K562 (cell line): ENCODE measurements at regions not wholly inside any gene's neighbourhood (a gene's known extent, or its start where the extent isn't known, plus 50 kb on each side); places are given as distances from the start of the nearest gene placed in this dataset.

Experiments
- ATAC-seq: fragments of 200-7000 bp; cut with Tn5 transposase; 3 replicates; pipeline ENCODE4 v1.9.1; 2020; ENCODE audit warnings: moderate library complexity
- BruUV-seq: library from RNA; stranded (reverse); fragments of 400-500 nt; replicated peaks from 2 replicates; lab custom pipeline; 2021; lab: Mats Ljungman, UMichigan
- CTCF ChIA-PET: fragments of 300-600 bp; formaldehyde crosslinking; extraction: SDS; loops from one replicate; lab custom pipeline; 2021; ENCODE audit warnings: low intra/inter-chr PET ratio; lab: Yijun Ruan, JAX
- POLR2A ChIA-PET: fragments of 300-600, 350-650 bp; sonication (Branson Sonifier 250); formaldehyde crosslinking; extraction: SDS; loops from one replicate; lab custom pipeline; 2021; ENCODE audit warnings: antibody characterized with exemption, inconsistent platforms; lab: Yijun Ruan, JAX
- DNase-seq, 4 experiments: peaks; one replicate each; pipeline versions ENCODE4 v3.0.0 to v3.0.0-alpha.2; 2011 to 2018; ENCODE audit warnings: low spot score in 3 of 4, mixed read lengths in 3 of 4; ENCODE audit errors: extremely low read depth in 1 of 4
- FAIRE-seq: peaks from 2 replicates; lab custom pipeline; 2011; peaks lifted over from hg19 to GRCh38; lab: Jason Lieb, UNC
- H2AFZ ChIP-seq: 2 replicates; pipeline ENCODE4 v1.6.0; 2011; ENCODE audit warnings: low read depth, low read length, control low read depth, inconsistent platforms
- H3K27ac ChIP-seq: fragments of 200-600 bp; 3 replicates; pipeline ENCODE4 v1.8.0; 2011; ENCODE audit warnings: low read depth, mild to moderate bottlenecking, control low read depth, inconsistent platforms, low read length, moderate library complexity, mixed read lengths; ENCODE audit errors: extremely low read depth
- H3K27me3 ChIP-seq, 2 experiments: fragments of 300-600 bp in 1 of 2; 2 replicates in 1 of 2; 3 replicates in 1 of 2; pipeline versions ENCODE4 v1.6.0 to v1.8.0; 2011; ENCODE audit warnings: inconsistent platforms in 2 of 2, low read length in 2 of 2, mild to moderate bottlenecking in 1 of 2, mixed read lengths in 1 of 2, moderate library complexity in 1 of 2; ENCODE audit not compliant: control insufficient read depth in 2 of 2, insufficient read depth in 2 of 2
- H3K36me3 ChIP-seq: fragments of 300-600 bp; 3 replicates; pipeline ENCODE4 v1.8.0; 2011; ENCODE audit warnings: mild to moderate bottlenecking, low read length, inconsistent platforms; ENCODE audit not compliant: control insufficient read depth, insufficient read depth
- H3K4me1 ChIP-seq, 2 experiments: fragments of 200-600 bp in 1 of 2; replicated peaks in 1 of 2; 2 replicates in 1 of 2; 3 replicates in 1 of 2; pipeline versions ENCODE4 v1.5.1 to v1.8.0; 2011; ENCODE audit warnings: inconsistent platforms in 2 of 2, low read length in 2 of 2, mild to moderate bottlenecking in 1 of 2, mixed read lengths in 1 of 2, moderate library complexity in 1 of 2; ENCODE audit not compliant: control insufficient read depth in 2 of 2, insufficient read depth in 2 of 2
- H3K4me2 ChIP-seq: 2 replicates; pipeline ENCODE4 v1.6.1; 2011; ENCODE audit warnings: low read length, control low read depth, inconsistent platforms, mixed read lengths; ENCODE audit not compliant: insufficient read depth
- H3K4me3 ChIP-seq: fragments of 200-600 bp; sonication (generic), shearing (Covaris generic); 2 replicates; pipeline ENCODE4 v1.5.1; 2016; ENCODE audit warnings: control low read depth, inconsistent platforms
- H3K79me2 ChIP-seq: fragments of 200-600 bp; 3 replicates; pipeline ENCODE4 v1.8.0; 2011; ENCODE audit warnings: low read length, inconsistent platforms; ENCODE audit not compliant: control insufficient read depth, insufficient read depth
- H3K9ac ChIP-seq, 2 experiments: 2 replicates each; pipeline versions ENCODE4 v1.6.0 to v1.6.1; 2011; ENCODE audit warnings: low read depth in 2 of 2, low read length in 2 of 2, control low read depth in 1 of 2, inconsistent platforms in 1 of 2, mild to moderate bottlenecking in 1 of 2, mixed read lengths in 1 of 2; ENCODE audit not compliant: insufficient read depth in 1 of 2
- H3K9me1 ChIP-seq: one replicate; pipeline ENCODE4 v1.6.0; 2011; ENCODE audit warnings: inconsistent platforms, mild to moderate bottlenecking, low read length, moderate library complexity; ENCODE audit not compliant: control insufficient read depth, insufficient read depth
- H3K9me3 ChIP-seq: replicated peaks from 2 replicates; pipeline ENCODE4 v1.5.1; 2011; ENCODE audit warnings: low read depth, low read length, inconsistent platforms; ENCODE audit not compliant: control insufficient read depth, insufficient read depth
- H4K20me1 ChIP-seq: replicated peaks from 2 replicates; pipeline ENCODE4 v1.6.1; 2011; ENCODE audit warnings: low read length, inconsistent platforms, mixed read lengths; ENCODE audit not compliant: control insufficient read depth, insufficient read depth
- ESRRA ChIP-seq: fragments of 450-650 bp; IDR thresholded peaks from 2 replicates; pipeline ENCODE4 v1.6.1; 2014; ENCODE audit warnings: low read depth, mild to moderate bottlenecking, moderate library complexity, borderline replicate concordance
- EWSR1 ChIP-seq: fragments of 450-650 bp; IDR thresholded peaks from 2 replicates; pipeline ENCODE4 v1.6.1; 2018; ENCODE audit warnings: borderline replicate concordance, mild to moderate bottlenecking, low read depth, moderate library complexity; ENCODE audit not compliant: partially characterized antibody
- JUND ChIP-seq, 2 experiments: IDR thresholded peaks; 2 replicates in 1 of 2; 3 replicates in 1 of 2; pipeline ENCODE4 v1.6.1; 2011; ENCODE audit warnings: borderline replicate concordance in 2 of 2, low read depth in 2 of 2, low read length in 2 of 2, improper control_type of control experiment in 1 of 2, missing biosample characterization in 1 of 2, missing genetic modification characterization in 1 of 2, missing genetic modification reagents in 1 of 2
- NRF1 ChIP-seq, 2 experiments: fragments of 450-650 bp; IDR thresholded peaks in 1 of 2; conservative IDR thresholded peaks in 1 of 2; 2 replicates each; pipeline ENCODE4 v1.6.1; 2014; ENCODE audit warnings: mild to moderate bottlenecking in 2 of 2
- PCBP1 ChIP-seq: fragments of 200-400 bp; formaldehyde crosslinking; IDR thresholded peaks from 2 replicates; pipeline ENCODE4 v1.6.1; 2018; ENCODE audit warnings: mild to moderate bottlenecking, low read depth, low read length; ENCODE audit not compliant: poor library complexity, severe bottlenecking
- POLR2G ChIP-seq: fragments of 200-400 bp; formaldehyde crosslinking; IDR thresholded peaks from 2 replicates; pipeline ENCODE4 v1.6.1; 2017; ENCODE audit warnings: low read depth, mild to moderate bottlenecking, antibody characterized with exemption, low read length, moderate library complexity
- RFX7 ChIP-seq: fragments of 250-450 bp; sonication (Bioruptor Pico); IDR thresholded peaks from 2 replicates; pipeline ENCODE4 v1.5.1; 2021; ENCODE audit warnings: mild to moderate bottlenecking
- SETDB1 ChIP-seq: IDR thresholded peaks from one replicate; pipeline ENCODE4 v1.6.1; 2012; ENCODE audit warnings: low read length, control low read depth, inconsistent platforms
- SPI1 ChIP-seq: IDR thresholded peaks from 2 replicates; pipeline ENCODE4 v1.6.1; 2011; ENCODE audit warnings: low read depth, low read length, control low read depth, borderline replicate concordance
- SREBF2 ChIP-seq: sonication (generic); formaldehyde crosslinking; IDR thresholded peaks from 2 replicates; pipeline ENCODE4 v1.4.0; 2020; ENCODE audit warnings: mild to moderate bottlenecking, missing genetic modification reagents
- ZNF274 ChIP-seq: IDR thresholded peaks from 2 replicates; pipeline ENCODE4 v1.6.1; 2011; ENCODE audit warnings: low read depth, mild to moderate bottlenecking, low read length, moderate library complexity, borderline replicate concordance
- ZNF561 ChIP-seq: fragments of 450-650 bp; formaldehyde crosslinking; conservative IDR thresholded peaks from 2 replicates; pipeline ENCODE4 v1.4.0; 2020; ENCODE audit warnings: mild to moderate bottlenecking, moderate library complexity
- WGBS: fragments of 100-300 bp; shearing (Covaris generic); methylation state at CpG from one replicate; pipeline ENCODE4 v1.1.6; 2016; ENCODE audit warnings: low coverage, mixed read lengths; ENCODE audit not compliant: insufficient coverage; ENCODE audit errors: missing lambda C conversion rate; 5-methylcytosine and 5-hydroxymethylcytosine counted together
- in situ Hi-C: fragments of 300-500 bp; cut with MboI; formaldehyde crosslinking; loops from 4 replicates; pipeline ENCODE4 v1.15.0; 2018; ENCODE audit warnings: inconsistent platforms, mixed read lengths
- intact Hi-C: fragments of 100-400 bp; cut with micrococcal nuclease; formaldehyde crosslinking; loops from 2 replicates; pipeline ENCODE4 v1.14.2; 2022
- TF ChIP-seq, protein P1 (sequence below): fragments of 450-650 bp; formaldehyde crosslinking; IDR thresholded peaks from 2 replicates; pipeline ENCODE4 v1.4.0; 2020; ENCODE audit warnings: mild to moderate bottlenecking, mixed read lengths

DNA sequence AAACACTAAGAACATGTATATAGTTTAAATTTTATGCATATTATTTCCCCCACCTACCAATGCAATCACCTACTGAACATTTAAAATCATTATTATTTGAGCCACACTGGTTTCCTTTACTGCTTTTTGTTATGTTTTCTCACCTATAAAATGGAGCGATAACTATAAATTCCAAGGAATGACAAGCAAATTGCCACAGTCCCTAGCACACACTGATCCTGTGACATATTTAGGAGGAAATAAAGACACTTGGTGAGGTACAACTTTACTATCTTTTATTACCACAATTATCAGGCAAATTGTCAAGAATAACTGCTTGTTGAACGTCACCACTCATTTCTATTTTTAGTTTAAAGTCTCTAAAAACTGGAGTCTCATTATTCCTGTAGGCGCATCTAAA lies 1693.6 kb downstream of the EFNA5 start:
- H3K4me1 ChIP-seq, result no peaks in the 10 kb centered on the region
- TF ChIP-seq SPI1, result no peak
- TF ChIP-seq, protein P1, sequence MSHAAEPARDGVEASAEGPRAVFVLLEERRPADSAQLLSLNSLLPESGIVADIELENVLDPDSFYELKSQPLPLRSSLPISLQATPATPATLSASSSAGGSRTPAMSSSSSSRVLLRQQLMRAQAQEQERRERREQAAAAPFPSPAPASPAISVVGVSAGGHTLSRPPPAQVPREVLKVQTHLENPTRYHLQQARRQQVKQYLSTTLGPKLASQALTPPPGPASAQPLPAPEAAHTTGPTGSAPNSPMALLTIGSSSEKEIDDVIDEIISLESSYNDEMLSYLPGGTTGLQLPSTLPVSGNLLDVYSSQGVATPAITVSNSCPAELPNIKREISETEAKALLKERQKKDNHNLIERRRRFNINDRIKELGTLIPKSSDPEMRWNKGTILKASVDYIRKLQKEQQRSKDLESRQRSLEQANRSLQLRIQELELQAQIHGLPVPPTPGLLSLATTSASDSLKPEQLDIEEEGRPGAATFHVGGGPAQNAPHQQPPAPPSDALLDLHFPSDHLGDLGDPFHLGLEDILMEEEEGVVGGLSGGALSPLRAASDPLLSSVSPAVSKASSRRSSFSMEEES (CRISPR knock-in tag), result no peak
- TF ChIP-seq, all 486 proteins: peak for 0
- no peaks in the 10 kb centered on the region for H3K79me2 ChIP-seq
- H3K27me3 ChIP-seq, result no peaks in the 10 kb centered on the region
- no peaks in the 10 kb centered on the region for H4K20me1 ChIP-seq
- ATAC-seq (no peak), FAIRE-seq (no peak), DNase-seq (no peak)
- in situ Hi-C loops (no loop called here), intact Hi-C loops (no loop called here)
- no peaks in the 10 kb centered on the region for H3K9me3 ChIP-seq
- H2AFZ ChIP-seq, result no peak overlapping the region
- ChIA-PET CTCF (no interaction called here), POLR2A (no interaction called here)
- no peaks in the 10 kb centered on the region for H3K36me3 ChIP-seq
- H3K4me3 ChIP-seq, result no peak overlapping the region
- H3K4me2 ChIP-seq, result no peak overlapping the region
- no TSS peak for BruUV-seq
- H3K27ac ChIP-seq, result no peak overlapping the region
- WGBS, result 11% methylated on average over 3 of the region's 3 CpGs
- no peak overlapping the region for H3K9ac ChIP-seq
- H3K9me1 ChIP-seq, result no peaks in the 10 kb centered on the region

DNA sequence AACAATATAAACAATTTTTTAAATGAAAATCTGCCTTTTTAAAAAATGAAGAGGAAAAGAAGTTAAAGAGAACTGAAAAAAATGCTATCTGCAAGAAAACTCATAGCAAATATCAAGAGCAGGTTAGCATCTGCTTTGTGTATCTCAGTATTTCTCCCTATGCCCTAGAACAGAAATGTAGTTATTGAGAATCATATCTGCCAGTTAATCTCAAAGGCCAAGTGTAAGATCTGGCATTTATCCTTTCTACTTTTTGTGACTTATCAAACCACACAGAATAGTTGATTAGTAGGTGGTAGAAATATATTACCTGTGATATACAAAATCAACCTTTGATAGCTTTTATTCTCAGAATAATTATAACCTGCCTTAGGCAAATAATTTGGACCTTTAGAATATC lies 1699.8 kb downstream of the EFNA5 start:
- FAIRE-seq (no peak), DNase-seq (no peak), ATAC-seq (no peak)
- Histone ChIP-seq H3K4me3 (no peak overlapping the region), H3K27ac (no peak overlapping the region), H3K4me2 (no peak overlapping the region), H4K20me1 (no peaks in the 10 kb centered on the region), H3K9ac (no peak overlapping the region), H3K9me1 (no peaks in the 10 kb centered on the region), H2AFZ (no peak overlapping the region), H3K9me3 (no peaks in the 10 kb centered on the region), H3K36me3 (no peaks in the 10 kb centered on the region), H3K79me2 (no peaks in the 10 kb centered on the region), H3K4me1 (no peaks in the 10 kb centered on the region), H3K27me3 (no peaks in the 10 kb centered on the region)
- no TSS peak for BruUV-seq
- CTCF ChIA-PET, result no interaction called here
- POLR2A ChIA-PET, result no interaction called here
- TF ChIP-seq PCBP1 (no peak), SREBF2 (CRISPR knock-in tag) (no peak), EWSR1 (no peak), ZNF561 (CRISPR knock-in tag) (no peak), SETDB1 (no peak), POLR2G (no peak), ESRRA (no peak), NRF1 (conservative IDR thresholded peaks at IDR 0.05 in 1 of 2, IDR thresholded peaks at IDR 0.05 in 1 of 2) (no peak), JUND (IDR thresholded peaks at IDR 0.05; ENCODE audit: borderline replicate concordance, low read depth, low read length) (no peak), JUND (tag; IDR thresholded peaks at IDR 0.05; ENCODE audit: borderline replicate concordance, low read depth, low read length) (no peak), ZNF274 (no peak), RFX7 (no peak)
- in situ Hi-C loops, result no loop called here
- intact Hi-C loops, result no loop called here
